Sigmoid colon (tissue), 4 donors: ENCODE measurements at regions not wholly inside any gene's neighbourhood (a gene's known extent, or its start where the extent isn't known, plus 50 kb on each side); places are given as distances from the start of the nearest gene placed in this dataset.

Experiments used
- POLR2A ChIP-seq, 2 donors: fragments of 450-650 bp; IDR thresholded peaks; one replicate each; pipeline ENCODE4 v1.6.1; 2016; ENCODE audit warnings: antibody characterized with exemption in 2 of 2, mild to moderate bottlenecking in 2 of 2, moderate library complexity in 2 of 2
- POLR2AphosphoS5 ChIP-seq, 4 donors: sonication (generic); formaldehyde crosslinking; IDR thresholded peaks; one replicate each; pipeline ENCODE4 v1.6.1; 2017; ENCODE audit warnings: antibody characterized with exemption in 4 of 4
- TF ChIP-seq, protein P1 (sequence below), 4 experiments: fragments of 450-650 bp in 3 of 4; fragments of 200-600 bp in 1 of 4; IDR thresholded peaks; one replicate each; pipeline ENCODE4 v1.5.1; 2016 to 2019; ENCODE audit warnings: antibody characterized with exemption in 4 of 4, mild to moderate bottlenecking in 3 of 4, moderate library complexity in 2 of 4

DNA sequence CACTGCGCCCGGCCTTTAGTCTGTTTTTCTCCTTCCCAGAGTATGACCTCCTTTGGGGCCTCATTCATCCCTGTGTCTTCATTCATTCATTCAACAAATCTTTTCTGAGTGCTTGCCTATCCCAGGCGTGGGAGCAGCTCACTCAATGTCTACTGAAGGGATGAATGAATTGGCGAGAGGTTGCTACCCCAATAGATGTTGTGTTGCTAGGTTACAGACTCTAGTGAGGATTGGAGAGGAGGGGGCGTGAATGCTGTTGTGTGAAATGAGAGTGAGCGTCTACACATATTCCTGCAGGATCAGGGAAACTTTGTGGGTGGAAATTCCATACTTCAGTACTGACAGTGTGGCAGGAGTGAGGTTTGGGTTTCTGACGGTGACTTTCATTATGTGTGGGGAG, 55.5 kb upstream of the EP300 start:
- TF ChIP-seq, protein P1, sequence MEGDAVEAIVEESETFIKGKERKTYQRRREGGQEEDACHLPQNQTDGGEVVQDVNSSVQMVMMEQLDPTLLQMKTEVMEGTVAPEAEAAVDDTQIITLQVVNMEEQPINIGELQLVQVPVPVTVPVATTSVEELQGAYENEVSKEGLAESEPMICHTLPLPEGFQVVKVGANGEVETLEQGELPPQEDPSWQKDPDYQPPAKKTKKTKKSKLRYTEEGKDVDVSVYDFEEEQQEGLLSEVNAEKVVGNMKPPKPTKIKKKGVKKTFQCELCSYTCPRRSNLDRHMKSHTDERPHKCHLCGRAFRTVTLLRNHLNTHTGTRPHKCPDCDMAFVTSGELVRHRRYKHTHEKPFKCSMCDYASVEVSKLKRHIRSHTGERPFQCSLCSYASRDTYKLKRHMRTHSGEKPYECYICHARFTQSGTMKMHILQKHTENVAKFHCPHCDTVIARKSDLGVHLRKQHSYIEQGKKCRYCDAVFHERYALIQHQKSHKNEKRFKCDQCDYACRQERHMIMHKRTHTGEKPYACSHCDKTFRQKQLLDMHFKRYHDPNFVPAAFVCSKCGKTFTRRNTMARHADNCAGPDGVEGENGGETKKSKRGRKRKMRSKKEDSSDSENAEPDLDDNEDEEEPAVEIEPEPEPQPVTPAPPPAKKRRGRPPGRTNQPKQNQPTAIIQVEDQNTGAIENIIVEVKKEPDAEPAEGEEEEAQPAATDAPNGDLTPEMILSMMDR (IDR thresholded peaks at IDR 0.05), result no peak
- TF ChIP-seq POLR2AphosphoS5 (IDR thresholded peaks at IDR 0.05), result no peak
- no peak for TF ChIP-seq POLR2A (IDR thresholded peaks at IDR 0.05)
